ENCODE measurements at regions not wholly inside any gene's neighbourhood (a gene's known extent, or its start where the extent isn't known, plus 50 kb on each side); places are given as distances from the start of the nearest gene placed in this dataset.

DNA sequence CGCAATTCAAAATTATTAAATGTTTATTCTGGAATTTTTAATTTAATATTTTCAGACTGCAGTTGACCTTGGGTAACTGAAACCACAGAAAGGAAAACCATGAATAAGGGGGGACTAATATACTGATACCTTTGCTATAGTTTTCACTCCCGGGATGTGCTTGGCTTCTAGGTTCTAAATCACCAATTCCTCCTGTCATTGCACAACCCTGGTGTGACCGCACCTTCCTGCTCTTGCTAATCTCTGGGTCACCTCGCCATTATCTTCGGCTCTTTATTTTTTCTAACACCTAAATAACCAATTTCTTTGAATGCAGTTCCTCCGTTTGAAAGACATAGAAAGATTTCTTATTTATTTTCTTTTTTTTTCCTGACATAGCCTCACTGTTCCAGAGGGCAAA lies 634.5 kb upstream of the GOT2 start:
- TF ChIP-seq, protein P1, sequence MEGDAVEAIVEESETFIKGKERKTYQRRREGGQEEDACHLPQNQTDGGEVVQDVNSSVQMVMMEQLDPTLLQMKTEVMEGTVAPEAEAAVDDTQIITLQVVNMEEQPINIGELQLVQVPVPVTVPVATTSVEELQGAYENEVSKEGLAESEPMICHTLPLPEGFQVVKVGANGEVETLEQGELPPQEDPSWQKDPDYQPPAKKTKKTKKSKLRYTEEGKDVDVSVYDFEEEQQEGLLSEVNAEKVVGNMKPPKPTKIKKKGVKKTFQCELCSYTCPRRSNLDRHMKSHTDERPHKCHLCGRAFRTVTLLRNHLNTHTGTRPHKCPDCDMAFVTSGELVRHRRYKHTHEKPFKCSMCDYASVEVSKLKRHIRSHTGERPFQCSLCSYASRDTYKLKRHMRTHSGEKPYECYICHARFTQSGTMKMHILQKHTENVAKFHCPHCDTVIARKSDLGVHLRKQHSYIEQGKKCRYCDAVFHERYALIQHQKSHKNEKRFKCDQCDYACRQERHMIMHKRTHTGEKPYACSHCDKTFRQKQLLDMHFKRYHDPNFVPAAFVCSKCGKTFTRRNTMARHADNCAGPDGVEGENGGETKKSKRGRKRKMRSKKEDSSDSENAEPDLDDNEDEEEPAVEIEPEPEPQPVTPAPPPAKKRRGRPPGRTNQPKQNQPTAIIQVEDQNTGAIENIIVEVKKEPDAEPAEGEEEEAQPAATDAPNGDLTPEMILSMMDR (IDR thresholded peaks at IDR 0.05 in 2 of 3, conservative IDR thresholded peaks at IDR 0.05 in 1 of 3; ENCODE audit: control insufficient read depth in 2 of 3, extremely low read depth in 1 of 3, insufficient read depth in 1 of 3, low read depth in 3 of 3, low read length in 3 of 3) = no peak
- TF ChIP-seq, protein P2, sequence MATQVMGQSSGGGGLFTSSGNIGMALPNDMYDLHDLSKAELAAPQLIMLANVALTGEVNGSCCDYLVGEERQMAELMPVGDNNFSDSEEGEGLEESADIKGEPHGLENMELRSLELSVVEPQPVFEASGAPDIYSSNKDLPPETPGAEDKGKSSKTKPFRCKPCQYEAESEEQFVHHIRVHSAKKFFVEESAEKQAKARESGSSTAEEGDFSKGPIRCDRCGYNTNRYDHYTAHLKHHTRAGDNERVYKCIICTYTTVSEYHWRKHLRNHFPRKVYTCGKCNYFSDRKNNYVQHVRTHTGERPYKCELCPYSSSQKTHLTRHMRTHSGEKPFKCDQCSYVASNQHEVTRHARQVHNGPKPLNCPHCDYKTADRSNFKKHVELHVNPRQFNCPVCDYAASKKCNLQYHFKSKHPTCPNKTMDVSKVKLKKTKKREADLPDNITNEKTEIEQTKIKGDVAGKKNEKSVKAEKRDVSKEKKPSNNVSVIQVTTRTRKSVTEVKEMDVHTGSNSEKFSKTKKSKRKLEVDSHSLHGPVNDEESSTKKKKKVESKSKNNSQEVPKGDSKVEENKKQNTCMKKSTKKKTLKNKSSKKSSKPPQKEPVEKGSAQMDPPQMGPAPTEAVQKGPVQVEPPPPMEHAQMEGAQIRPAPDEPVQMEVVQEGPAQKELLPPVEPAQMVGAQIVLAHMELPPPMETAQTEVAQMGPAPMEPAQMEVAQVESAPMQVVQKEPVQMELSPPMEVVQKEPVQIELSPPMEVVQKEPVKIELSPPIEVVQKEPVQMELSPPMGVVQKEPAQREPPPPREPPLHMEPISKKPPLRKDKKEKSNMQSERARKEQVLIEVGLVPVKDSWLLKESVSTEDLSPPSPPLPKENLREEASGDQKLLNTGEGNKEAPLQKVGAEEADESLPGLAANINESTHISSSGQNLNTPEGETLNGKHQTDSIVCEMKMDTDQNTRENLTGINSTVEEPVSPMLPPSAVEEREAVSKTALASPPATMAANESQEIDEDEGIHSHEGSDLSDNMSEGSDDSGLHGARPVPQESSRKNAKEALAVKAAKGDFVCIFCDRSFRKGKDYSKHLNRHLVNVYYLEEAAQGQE (IDR thresholded peaks at IDR 0.05; ENCODE audit: low read depth, low read length) = no peak
- TF ChIP-seq POLR2A (IDR thresholded peaks at IDR 0.05; ENCODE audit: low read depth, low read length) (no peak), SRF (IDR thresholded peaks at IDR 0.05; ENCODE audit: low read depth in 2 of 2, low read length in 2 of 2) (no peak), CHD2 (IDR thresholded peaks at IDR 0.05; ENCODE audit: borderline replicate concordance, low read depth, low read length) (no peak), FOS (IDR thresholded peaks at IDR 0.05; ENCODE audit: borderline replicate concordance, extremely low read depth, insufficient read length) (no peak), ZNF207 (IDR thresholded peaks at IDR 0.05; ENCODE audit: borderline replicate concordance) (no peak), ZBED1 (IDR thresholded peaks at IDR 0.05; ENCODE audit: borderline replicate concordance) (no peak), POLR2AphosphoS5 (IDR thresholded peaks at IDR 0.05; ENCODE audit: low read length) (no peak)
- TF ChIP-seq, protein P3, sequence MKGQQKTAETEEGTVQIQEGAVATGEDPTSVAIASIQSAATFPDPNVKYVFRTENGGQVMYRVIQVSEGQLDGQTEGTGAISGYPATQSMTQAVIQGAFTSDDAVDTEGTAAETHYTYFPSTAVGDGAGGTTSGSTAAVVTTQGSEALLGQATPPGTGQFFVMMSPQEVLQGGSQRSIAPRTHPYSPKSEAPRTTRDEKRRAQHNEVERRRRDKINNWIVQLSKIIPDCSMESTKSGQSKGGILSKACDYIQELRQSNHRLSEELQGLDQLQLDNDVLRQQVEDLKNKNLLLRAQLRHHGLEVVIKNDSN (IDR thresholded peaks at IDR 0.05; ENCODE audit: borderline replicate concordance, extremely low read length, insufficient read depth, low read depth, low read length) = no peak
